ENCODE measurements at regions not wholly inside any gene's neighbourhood (a gene's known extent, or its start where the extent isn't known, plus 50 kb on each side); places are given as distances from the start of the nearest gene placed in this dataset.
"Not testable (repeated sequence)": the region's sequence is repeated elsewhere in the genome, so short reads cannot be mapped to it uniquely, and the experiment has no call there.

DNA sequence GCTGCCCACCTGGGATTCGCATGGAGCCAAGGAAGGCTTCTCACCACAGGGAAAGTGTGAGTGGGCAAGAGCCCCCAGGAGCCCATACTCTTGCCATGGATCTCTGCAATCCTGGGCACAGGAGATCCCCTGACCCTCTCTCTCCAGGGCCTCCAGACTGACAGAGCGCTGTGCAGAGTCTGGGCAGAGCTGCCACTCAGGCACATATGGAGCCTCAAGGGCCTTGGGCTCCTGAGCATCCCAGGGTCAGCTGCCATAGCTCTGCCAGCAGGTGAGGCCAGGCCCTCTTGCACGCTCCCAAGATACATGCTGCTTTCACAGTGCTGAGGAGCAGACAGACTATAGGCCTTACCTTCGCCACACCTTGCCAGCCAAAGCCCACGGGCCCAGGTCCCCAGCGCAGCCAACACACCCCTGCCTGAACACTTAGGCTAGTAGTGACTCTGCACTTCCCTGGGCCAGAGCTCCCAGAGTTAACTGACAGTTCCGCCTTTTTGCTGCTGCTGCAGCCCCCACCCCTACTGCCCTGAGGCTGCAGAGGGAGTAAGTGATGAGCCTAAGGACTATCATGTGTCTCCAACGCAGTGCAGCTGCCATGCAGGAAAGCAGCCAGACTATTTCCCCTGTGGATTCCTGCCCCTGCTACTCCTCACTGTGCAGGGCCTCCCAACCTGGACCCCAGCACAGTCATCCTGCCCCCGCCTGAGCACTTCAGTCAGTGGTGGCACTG lies 323.2 kb downstream of the SPATA31A1 start:
- not testable (repeated sequence) for H3K79me2 ChIP-seq (ENCODE audit: low read length); H3K27ac ChIP-seq (ENCODE audit: low read length); H3K36me3 ChIP-seq (replicated peaks; ENCODE audit: insufficient read depth, low read length); H4K20me1 ChIP-seq (ENCODE audit: insufficient read depth, low read length); H2AFZ ChIP-seq (ENCODE audit: low read length); H3K4me2 ChIP-seq (ENCODE audit: low read depth, low read length); DNase-seq; H3K27me3 ChIP-seq (replicated peaks; ENCODE audit: insufficient read depth, low read length); H3K9ac ChIP-seq (ENCODE audit: low read length); H3K9me2 ChIP-seq (replicated peaks; ENCODE audit: insufficient read depth, low read length); H3K4me3 ChIP-seq (ENCODE audit: low read length); H3K9me3 ChIP-seq (replicated peaks; ENCODE audit: insufficient read depth, low read length); H3K4me1 ChIP-seq (ENCODE audit: low read length); H3F3A ChIP-seq (ENCODE audit: insufficient read depth, low read length)

GRCh38 chr9:39680694-39681401 lies 325.4 kb downstream of the SPATA31A1 start:
- not testable (repeated sequence) for H2AFZ ChIP-seq (ENCODE audit: low read length); H4K20me1 ChIP-seq (ENCODE audit: insufficient read depth, low read length); H3K27ac ChIP-seq (ENCODE audit: low read length); H3F3A ChIP-seq (ENCODE audit: insufficient read depth, low read length); H3K4me2 ChIP-seq (ENCODE audit: low read depth, low read length); H3K27me3 ChIP-seq (replicated peaks; ENCODE audit: insufficient read depth, low read length); H3K4me3 ChIP-seq (ENCODE audit: low read length); H3K9me2 ChIP-seq (replicated peaks; ENCODE audit: insufficient read depth, low read length); H3K9me3 ChIP-seq (replicated peaks; ENCODE audit: insufficient read depth, low read length); DNase-seq; H3K36me3 ChIP-seq (replicated peaks; ENCODE audit: insufficient read depth, low read length); H3K79me2 ChIP-seq (ENCODE audit: low read length); H3K4me1 ChIP-seq (ENCODE audit: low read length); H3K9ac ChIP-seq (ENCODE audit: low read length)

DNA sequence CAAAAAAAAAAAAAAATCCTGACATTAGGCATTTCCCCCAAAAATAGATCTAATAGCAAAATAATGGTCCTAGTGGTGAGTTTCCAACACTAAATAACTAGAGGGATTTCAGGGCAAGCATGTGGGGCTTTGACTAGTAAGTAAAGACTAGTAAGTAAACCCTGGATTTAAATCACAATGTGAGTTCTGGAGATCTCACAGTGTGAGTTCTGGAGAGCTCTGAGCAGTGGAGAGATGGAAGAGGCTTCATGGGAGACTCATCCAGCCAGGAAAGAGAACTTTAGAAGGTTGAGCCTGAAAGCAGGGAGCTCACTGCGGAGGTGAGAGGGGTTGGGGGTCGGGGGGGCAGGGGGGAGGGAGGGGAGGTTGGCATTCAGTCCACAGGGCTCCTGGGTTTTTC lies 373.4 kb downstream of the SPATA31A1 start:
- not testable (repeated sequence) for H3K27ac ChIP-seq (ENCODE audit: low read length); H3K4me2 ChIP-seq (ENCODE audit: low read depth, low read length); H3K4me3 ChIP-seq (ENCODE audit: low read length); H3K9ac ChIP-seq (ENCODE audit: low read length); H3K4me1 ChIP-seq (ENCODE audit: low read length); H3K36me3 ChIP-seq (replicated peaks; ENCODE audit: insufficient read depth, low read length); H2AFZ ChIP-seq (ENCODE audit: low read length); H4K20me1 ChIP-seq (ENCODE audit: insufficient read depth, low read length); DNase-seq; H3F3A ChIP-seq (ENCODE audit: insufficient read depth, low read length); H3K27me3 ChIP-seq (replicated peaks; ENCODE audit: insufficient read depth, low read length); H3K9me3 ChIP-seq (replicated peaks; ENCODE audit: insufficient read depth, low read length); H3K9me2 ChIP-seq (replicated peaks; ENCODE audit: insufficient read depth, low read length); H3K79me2 ChIP-seq (ENCODE audit: low read length)

GRCh38 chr9:39744898-39745297 lies 389.4 kb downstream of the SPATA31A1 start:
- not testable (repeated sequence) for H3K27me3 ChIP-seq (replicated peaks; ENCODE audit: insufficient read depth, low read length); H3K9me2 ChIP-seq (replicated peaks; ENCODE audit: insufficient read depth, low read length); H3F3A ChIP-seq (ENCODE audit: insufficient read depth, low read length); H3K9me3 ChIP-seq (replicated peaks; ENCODE audit: insufficient read depth, low read length); DNase-seq; H3K27ac ChIP-seq (ENCODE audit: low read length); H3K36me3 ChIP-seq (replicated peaks; ENCODE audit: insufficient read depth, low read length); H3K9ac ChIP-seq (ENCODE audit: low read length); H4K20me1 ChIP-seq (ENCODE audit: insufficient read depth, low read length); H3K4me3 ChIP-seq (ENCODE audit: low read length); H3K4me2 ChIP-seq (ENCODE audit: low read depth, low read length); H2AFZ ChIP-seq (ENCODE audit: low read length); H3K79me2 ChIP-seq (ENCODE audit: low read length); H3K4me1 ChIP-seq (ENCODE audit: low read length)

DNA sequence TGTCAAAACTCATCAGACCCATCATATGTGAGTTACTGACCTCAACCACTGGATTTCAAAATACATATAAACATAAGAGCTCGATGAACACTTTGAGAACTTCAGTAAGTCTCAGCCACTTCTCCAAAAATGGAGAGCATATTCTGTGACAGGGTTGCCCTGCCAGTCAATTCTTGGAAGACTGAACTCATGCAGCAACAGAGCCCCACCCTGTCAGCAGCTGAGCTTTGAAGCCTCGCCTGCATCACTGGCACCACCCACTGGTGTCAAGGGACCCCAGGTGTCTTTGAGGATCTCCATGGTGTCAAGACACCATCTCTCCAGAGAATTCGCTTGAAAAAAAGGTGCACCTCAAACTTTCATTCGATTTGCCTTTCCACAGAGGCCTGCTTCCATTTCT lies 420.1 kb downstream of the SPATA31A1 start:
- H3F3A ChIP-seq (ENCODE audit: insufficient read depth, low read length); DNase-seq; H3K9me2 ChIP-seq (replicated peaks; ENCODE audit: insufficient read depth, low read length); H3K9me3 ChIP-seq (replicated peaks; ENCODE audit: insufficient read depth, low read length); H3K4me1 ChIP-seq (ENCODE audit: low read length); H3K27me3 ChIP-seq (replicated peaks; ENCODE audit: insufficient read depth, low read length); H3K27ac ChIP-seq (ENCODE audit: low read length); H3K36me3 ChIP-seq (replicated peaks; ENCODE audit: insufficient read depth, low read length); H3K4me3 ChIP-seq (ENCODE audit: low read length); H3K9ac ChIP-seq (ENCODE audit: low read length); H4K20me1 ChIP-seq (ENCODE audit: insufficient read depth, low read length); H3K79me2 ChIP-seq (ENCODE audit: low read length); H3K4me2 ChIP-seq (ENCODE audit: low read depth, low read length); H2AFZ ChIP-seq (ENCODE audit: low read length): not testable (repeated sequence)

GRCh38 chr9:39791356-39791755 lies 435.9 kb downstream of the SPATA31A1 start:
- not testable (repeated sequence) for H3K4me1 ChIP-seq (ENCODE audit: low read length); H3K9ac ChIP-seq (ENCODE audit: low read length); H3K4me3 ChIP-seq (ENCODE audit: low read length); H3K9me3 ChIP-seq (replicated peaks; ENCODE audit: insufficient read depth, low read length); H4K20me1 ChIP-seq (ENCODE audit: insufficient read depth, low read length); H3K79me2 ChIP-seq (ENCODE audit: low read length); H3F3A ChIP-seq (ENCODE audit: insufficient read depth, low read length); H3K27me3 ChIP-seq (replicated peaks; ENCODE audit: insufficient read depth, low read length); H3K36me3 ChIP-seq (replicated peaks; ENCODE audit: insufficient read depth, low read length); H3K4me2 ChIP-seq (ENCODE audit: low read depth, low read length); H3K27ac ChIP-seq (ENCODE audit: low read length); H3K9me2 ChIP-seq (replicated peaks; ENCODE audit: insufficient read depth, low read length); H2AFZ ChIP-seq (ENCODE audit: low read length); DNase-seq

- H3K36me3 ChIP-seq (replicated peaks; ENCODE audit: insufficient read depth, low read length); H2AFZ ChIP-seq (ENCODE audit: low read length); H3K27ac ChIP-seq (ENCODE audit: low read length); H4K20me1 ChIP-seq (ENCODE audit: insufficient read depth, low read length); H3K9me3 ChIP-seq (replicated peaks; ENCODE audit: insufficient read depth, low read length); H3K79me2 ChIP-seq (ENCODE audit: low read length); H3K9ac ChIP-seq (ENCODE audit: low read length); H3K4me3 ChIP-seq (ENCODE audit: low read length); DNase-seq; H3K27me3 ChIP-seq (replicated peaks; ENCODE audit: insufficient read depth, low read length); H3K4me2 ChIP-seq (ENCODE audit: low read depth, low read length); H3K4me1 ChIP-seq (ENCODE audit: low read length); H3K9me2 ChIP-seq (replicated peaks; ENCODE audit: insufficient read depth, low read length); H3F3A ChIP-seq (ENCODE audit: insufficient read depth, low read length): not testable (repeated sequence)
Observed at GRCh38 chr9:39797935-39798334, 442.5 kb downstream of the SPATA31A1 start.

DNA sequence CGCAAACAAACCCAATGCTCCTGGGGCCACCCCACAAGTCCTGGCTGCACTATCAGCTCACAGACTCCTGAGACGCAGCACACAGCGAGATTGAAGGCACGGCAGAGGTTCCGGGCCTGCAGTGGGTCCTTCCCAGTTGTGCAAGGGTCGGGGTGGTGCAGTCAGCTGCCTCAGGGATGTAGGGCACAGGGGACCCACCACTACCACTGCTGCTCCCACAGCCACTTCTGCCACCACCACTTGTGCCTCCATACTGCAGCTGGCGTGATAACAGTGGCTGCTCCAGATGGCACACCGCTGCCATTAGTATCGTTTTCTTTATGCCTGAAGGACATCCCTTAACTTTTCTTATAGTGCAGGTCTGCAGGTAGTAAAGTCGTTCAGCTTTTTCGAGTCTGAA lies 443.8 kb downstream of the SPATA31A1 start:
- not testable (repeated sequence) for H4K20me1 ChIP-seq (ENCODE audit: insufficient read depth, low read length); H3K9ac ChIP-seq (ENCODE audit: low read length); H2AFZ ChIP-seq (ENCODE audit: low read length); H3K36me3 ChIP-seq (replicated peaks; ENCODE audit: insufficient read depth, low read length); H3F3A ChIP-seq (ENCODE audit: insufficient read depth, low read length); DNase-seq; H3K4me2 ChIP-seq (ENCODE audit: low read depth, low read length); H3K27me3 ChIP-seq (replicated peaks; ENCODE audit: insufficient read depth, low read length); H3K9me3 ChIP-seq (replicated peaks; ENCODE audit: insufficient read depth, low read length); H3K79me2 ChIP-seq (ENCODE audit: low read length); H3K4me3 ChIP-seq (ENCODE audit: low read length); H3K4me1 ChIP-seq (ENCODE audit: low read length); H3K9me2 ChIP-seq (replicated peaks; ENCODE audit: insufficient read depth, low read length); H3K27ac ChIP-seq (ENCODE audit: low read length)
